ENCODE measurements at regions not wholly inside any gene's neighbourhood (a gene's known extent, or its start where the extent isn't known, plus 50 kb on each side); places are given as distances from the start of the nearest gene placed in this dataset.
A peak's percentile ranks its signal among the peaks of the same experiment; 100 is the strongest.

- no peak overlapping the region for H3K4me3 Mint-ChIP-seq
- no peaks in the 10 kb centered on the region for H3K4me1 Mint-ChIP-seq
- ATAC-seq (replicated peaks; ENCODE audit: extremely low read depth, poor library complexity, severe bottlenecking): no peak
- H3K36me3 Mint-ChIP-seq (ENCODE audit: insufficient read depth): peaks cover 5% of the 10 kb centered on the region
- H3K27ac Mint-ChIP-seq (ENCODE audit: low read depth): no peak overlapping the region
- H3K9me3 Mint-ChIP-seq: peaks cover 24% of the 10 kb centered on the region
- no peak for DNase-seq (ENCODE audit: low spot score in 2 of 2)
- no peaks in the 10 kb centered on the region for H3K27me3 Mint-ChIP-seq
Observed at GRCh38 chr16:51559901-51560300, 408.8 kb upstream of the SALL1 start.

- H3K27me3 Mint-ChIP-seq: no peaks in the 10 kb centered on the region
- H3K27ac Mint-ChIP-seq (ENCODE audit: low read depth): no peak overlapping the region
- DNase-seq (ENCODE audit: low spot score in 2 of 2) (no peak), ATAC-seq (replicated peaks; ENCODE audit: extremely low read depth, poor library complexity, severe bottlenecking) (peak; percentile 46)
- peaks cover 19% of the 10 kb centered on the region for H3K9me3 Mint-ChIP-seq
- no peaks in the 10 kb centered on the region for H3K4me1 Mint-ChIP-seq
- no peak overlapping the region for H3K4me3 Mint-ChIP-seq
- H3K36me3 Mint-ChIP-seq (ENCODE audit: insufficient read depth): peaks cover 5% of the 10 kb centered on the region
Observed at GRCh38 chr16:51557670-51558069, 406.6 kb upstream of the SALL1 start.

GRCh38 chr16:51556694-51557340 is 405.7 kb upstream of the SALL1 start:
- ATAC-seq (replicated peaks; ENCODE audit: extremely low read depth, poor library complexity, severe bottlenecking): no peak

GRCh38 chr16:51553910-51554309 is 402.8 kb upstream of the SALL1 start:
- Mint-ChIP-seq H3K27me3 (no peaks in the 10 kb centered on the region), H3K36me3 (ENCODE audit: insufficient read depth) (peaks cover 5% of the 10 kb centered on the region), H3K9me3 (peaks cover 23% of the 10 kb centered on the region), H3K27ac (ENCODE audit: low read depth) (no peak overlapping the region), H3K4me1 (no peaks in the 10 kb centered on the region), H3K4me3 (no peak overlapping the region)
- ATAC-seq (replicated peaks; ENCODE audit: extremely low read depth, poor library complexity, severe bottlenecking): no peak
- DNase-seq (ENCODE audit: low spot score in 2 of 2): no peak

More at GRCh38 chr16:51556694-51557340, 405.7 kb upstream of the SALL1 start:
- Mint-ChIP-seq H3K27ac (ENCODE audit: low read depth) (no peak overlapping the region), H3K9me3 (peaks cover 19% of the 10 kb centered on the region), H3K27me3 (no peaks in the 10 kb centered on the region), H3K36me3 (ENCODE audit: insufficient read depth) (peaks cover 5% of the 10 kb centered on the region), H3K4me3 (no peak overlapping the region), H3K4me1 (no peaks in the 10 kb centered on the region)
- DNase-seq (ENCODE audit: low spot score in 2 of 2): no peak

- Mint-ChIP-seq H3K9me3 (peaks cover 22% of the 10 kb centered on the region), H3K36me3 (ENCODE audit: insufficient read depth) (peaks cover 5% of the 10 kb centered on the region), H3K27ac (ENCODE audit: low read depth) (no peak overlapping the region), H3K27me3 (no peaks in the 10 kb centered on the region), H3K4me1 (no peaks in the 10 kb centered on the region), H3K4me3 (no peak overlapping the region)
- no peak for ATAC-seq (replicated peaks; ENCODE audit: extremely low read depth, poor library complexity, severe bottlenecking)
- no peak for DNase-seq (ENCODE audit: low spot score in 2 of 2)
Observed at GRCh38 chr16:51553314-51553713, 402.2 kb upstream of the SALL1 start.

GRCh38 chr16:51550800-51551347 is 399.8 kb upstream of the SALL1 start:
- peaks cover 4% of the 10 kb centered on the region for H3K36me3 Mint-ChIP-seq (ENCODE audit: insufficient read depth)
- no peak for DNase-seq (ENCODE audit: low spot score in 2 of 2)
- no peaks in the 10 kb centered on the region for H3K4me1 Mint-ChIP-seq
- no peak overlapping the region for H3K4me3 Mint-ChIP-seq
- peaks cover 11% of the 10 kb centered on the region for H3K9me3 Mint-ChIP-seq
- H3K27ac Mint-ChIP-seq (ENCODE audit: low read depth): no peak overlapping the region
- ATAC-seq (replicated peaks; ENCODE audit: extremely low read depth, poor library complexity, severe bottlenecking): no peak
- no peaks in the 10 kb centered on the region for H3K27me3 Mint-ChIP-seq

GRCh38 chr16:51549836-51550235 is 398.8 kb upstream of the SALL1 start:
- H3K4me3 Mint-ChIP-seq: no peak overlapping the region
- H3K9me3 Mint-ChIP-seq: peaks cover 11% of the 10 kb centered on the region
- no peak overlapping the region for H3K27ac Mint-ChIP-seq (ENCODE audit: low read depth)
- no peak for DNase-seq (ENCODE audit: low spot score in 2 of 2)
- H3K27me3 Mint-ChIP-seq: no peaks in the 10 kb centered on the region
- no peaks in the 10 kb centered on the region for H3K4me1 Mint-ChIP-seq
- ATAC-seq (replicated peaks; ENCODE audit: extremely low read depth, poor library complexity, severe bottlenecking): no peak
- peaks cover 2% of the 10 kb centered on the region for H3K36me3 Mint-ChIP-seq (ENCODE audit: insufficient read depth)

GRCh38 chr16:51545951-51546350 is 394.9 kb upstream of the SALL1 start:
- Mint-ChIP-seq H3K9me3 (peaks cover 11% of the 10 kb centered on the region), H3K4me3 (no peak overlapping the region), H3K27ac (ENCODE audit: low read depth) (no peak overlapping the region), H3K4me1 (no peaks in the 10 kb centered on the region), H3K36me3 (ENCODE audit: insufficient read depth) (peaks cover 2% of the 10 kb centered on the region), H3K27me3 (no peaks in the 10 kb centered on the region)
- DNase-seq (ENCODE audit: low spot score in 2 of 2) (no peak), ATAC-seq (replicated peaks; ENCODE audit: extremely low read depth, poor library complexity, severe bottlenecking) (no peak)

GRCh38 chr16:51544851-51545467 is 393.9 kb upstream of the SALL1 start:
- no peaks in the 10 kb centered on the region for H3K27me3 Mint-ChIP-seq
- ATAC-seq (replicated peaks; ENCODE audit: extremely low read depth, poor library complexity, severe bottlenecking) (no peak), DNase-seq (ENCODE audit: low spot score in 2 of 2) (no peak)
- H3K27ac Mint-ChIP-seq (ENCODE audit: low read depth): no peak overlapping the region
- peaks cover 5% of the 10 kb centered on the region for H3K9me3 Mint-ChIP-seq
- H3K4me3 Mint-ChIP-seq: no peak overlapping the region
- H3K36me3 Mint-ChIP-seq (ENCODE audit: insufficient read depth): peaks cover 2% of the 10 kb centered on the region
- no peaks in the 10 kb centered on the region for H3K4me1 Mint-ChIP-seq

- ATAC-seq (replicated peaks; ENCODE audit: extremely low read depth, poor library complexity, severe bottlenecking) (no peak), DNase-seq (ENCODE audit: low spot score in 2 of 2) (no peak)
- no peaks in the 10 kb centered on the region for H3K27me3 Mint-ChIP-seq
- H3K4me1 Mint-ChIP-seq: no peaks in the 10 kb centered on the region
- no peak overlapping the region for H3K4me3 Mint-ChIP-seq
- H3K27ac Mint-ChIP-seq (ENCODE audit: low read depth): no peak overlapping the region
- peaks cover 2% of the 10 kb centered on the region for H3K36me3 Mint-ChIP-seq (ENCODE audit: insufficient read depth)
- H3K9me3 Mint-ChIP-seq: peaks cover under 1% of the 10 kb centered on the region
Observed at GRCh38 chr16:51543971-51544370, 392.9 kb upstream of the SALL1 start.

GRCh38 chr16:51542981-51543815 is 392.1 kb upstream of the SALL1 start:
- Mint-ChIP-seq H3K4me3 (no peak overlapping the region), H3K36me3 (ENCODE audit: insufficient read depth) (peaks cover 2% of the 10 kb centered on the region), H3K27ac (ENCODE audit: low read depth) (no peak overlapping the region), H3K4me1 (no peaks in the 10 kb centered on the region), H3K27me3 (no peaks in the 10 kb centered on the region), H3K9me3 (no peaks in the 10 kb centered on the region)
- DNase-seq (ENCODE audit: low spot score in 2 of 2) (no peak), ATAC-seq (replicated peaks; ENCODE audit: extremely low read depth, poor library complexity, severe bottlenecking) (no peak)

- Mint-ChIP-seq H3K27ac (ENCODE audit: low read depth) (no peak overlapping the region), H3K36me3 (ENCODE audit: insufficient read depth) (no peaks in the 10 kb centered on the region), H3K4me3 (no peak overlapping the region), H3K4me1 (no peaks in the 10 kb centered on the region), H3K9me3 (peaks cover 8% of the 10 kb centered on the region), H3K27me3 (no peaks in the 10 kb centered on the region)
- no peak for ATAC-seq (replicated peaks; ENCODE audit: extremely low read depth, poor library complexity, severe bottlenecking)
- no peak for DNase-seq (ENCODE audit: low spot score in 2 of 2)
Observed at GRCh38 chr16:51540259-51540658, 389.2 kb upstream of the SALL1 start.

All from central memory CD8-positive, alpha-beta T cell (primary cell).